GM21737 (cell line): ENCODE measurements at regions not wholly inside any gene's neighbourhood (a gene's known extent, or its start where the extent isn't known, plus 50 kb on each side); places are given as distances from the start of the nearest gene placed in this dataset.
"Not testable (repeated sequence)": the region's sequence is repeated elsewhere in the genome, so short reads cannot be mapped to it uniquely, and the experiment has no call there.

ENCODE experiments used
- ATAC-seq: cut with Tn5 transposase; IDR thresholded peaks from one replicate; pipeline ENCODE4 v1.9.1; 2021; ENCODE audit warnings: mild to moderate bottlenecking, moderate library complexity; ENCODE audit not compliant: unreplicated experiment

- no peak for ATAC-seq
Observed at GRCh38 chr4:159632031-159632430, 529.2 kb downstream of the RAPGEF2 start.

DNA sequence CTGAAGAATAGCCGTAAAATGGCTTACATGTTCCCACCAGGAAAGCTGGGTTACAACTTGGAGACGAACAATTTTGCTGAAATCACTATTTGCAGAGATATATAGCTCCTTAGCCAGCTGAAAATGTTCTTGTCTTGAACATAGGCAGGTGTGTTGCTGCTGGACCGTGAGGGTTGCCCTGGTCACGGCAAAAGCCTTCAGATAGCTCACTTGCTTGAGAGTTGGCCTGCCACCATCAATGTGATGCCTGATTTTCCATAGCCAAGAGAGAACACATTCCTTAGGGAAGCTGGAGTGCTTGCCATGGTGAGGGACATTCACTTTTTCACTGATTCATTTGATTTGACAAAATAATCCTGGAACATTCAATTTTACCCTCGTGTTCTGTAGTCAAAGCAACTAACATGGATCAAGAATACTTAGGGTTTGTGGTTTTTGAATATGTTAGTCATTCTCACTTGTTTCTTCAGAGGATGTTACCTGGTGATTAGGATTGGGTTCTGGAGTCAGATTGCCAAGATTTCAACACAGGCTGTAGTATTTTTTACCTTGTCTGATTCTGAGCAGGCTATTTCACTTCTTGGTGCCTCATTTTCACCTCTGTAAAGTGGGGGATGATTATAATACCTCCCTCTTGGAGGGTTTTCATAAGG lies 536.9 kb downstream of the RAPGEF2 start:
- ATAC-seq: no peak

DNA sequence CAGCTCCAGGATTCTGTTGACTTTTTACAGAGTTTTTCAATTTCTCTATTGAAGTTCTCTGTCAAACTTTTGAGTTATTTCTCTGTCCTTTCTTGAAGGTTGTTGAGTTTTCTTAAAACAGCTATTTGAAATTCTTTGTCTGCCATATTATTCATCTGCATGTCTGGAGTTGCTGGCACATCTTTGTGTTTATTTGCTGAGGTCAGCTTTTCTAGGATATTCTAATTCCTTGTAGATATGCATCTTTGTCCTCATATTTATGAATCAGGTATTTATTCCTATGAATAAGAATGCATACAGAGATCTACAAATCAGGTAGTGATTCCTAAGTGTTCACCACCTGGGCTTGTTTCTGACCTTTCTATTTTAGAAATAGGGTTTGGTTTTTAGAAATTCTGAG lies 546.4 kb downstream of the RAPGEF2 start:
- ATAC-seq: no peak

DNA sequence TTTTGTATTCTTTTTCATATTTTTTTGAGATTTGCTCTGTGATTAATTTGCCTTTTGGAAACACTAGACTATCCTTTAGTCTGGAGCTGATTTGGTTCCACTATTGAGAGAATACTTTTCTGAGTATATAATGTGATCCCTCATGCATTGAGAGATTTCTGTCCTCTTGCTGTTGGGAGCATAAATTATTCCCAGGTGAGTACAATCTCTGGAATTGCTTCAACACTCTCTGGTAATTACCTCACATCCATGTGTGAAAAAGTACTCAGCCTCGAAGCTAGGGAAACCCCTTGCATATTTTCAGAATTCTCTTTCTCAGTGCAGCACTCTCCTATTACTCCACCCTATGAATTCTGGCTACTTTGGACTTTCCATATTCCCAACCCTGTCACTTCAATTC lies 550.0 kb downstream of the RAPGEF2 start:
- ATAC-seq: no peak

- ATAC-seq: no peak
Observed at GRCh38 chr4:159655547-159655946, 552.7 kb downstream of the RAPGEF2 start.

- ATAC-seq: no peak
Observed at GRCh38 chr4:159669094-159669493, 566.2 kb downstream of the RAPGEF2 start.

- no peak for ATAC-seq
Observed at GRCh38 chr4:159673221-159673620, 570.3 kb downstream of the RAPGEF2 start.

DNA sequence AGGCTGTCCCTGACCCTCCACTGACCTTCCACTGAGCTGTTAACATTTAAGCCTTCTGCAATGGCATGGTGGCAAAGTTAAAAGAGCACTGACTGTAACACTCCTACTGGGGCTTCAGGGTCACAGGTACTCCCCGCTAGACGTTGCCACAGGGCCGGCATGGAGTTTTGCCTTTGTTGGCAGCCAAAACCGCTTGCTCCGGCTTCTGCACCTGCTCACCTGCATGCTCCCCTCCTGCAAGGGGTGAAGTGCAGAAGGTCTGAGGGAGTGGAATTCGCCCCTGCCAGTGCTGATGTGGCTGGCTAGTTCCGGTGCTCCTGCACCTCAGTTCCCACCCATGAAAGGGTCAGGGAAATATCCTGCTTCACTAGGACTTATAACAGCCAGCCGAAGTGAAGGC lies 571.4 kb downstream of the RAPGEF2 start:
- no peak for ATAC-seq

DNA sequence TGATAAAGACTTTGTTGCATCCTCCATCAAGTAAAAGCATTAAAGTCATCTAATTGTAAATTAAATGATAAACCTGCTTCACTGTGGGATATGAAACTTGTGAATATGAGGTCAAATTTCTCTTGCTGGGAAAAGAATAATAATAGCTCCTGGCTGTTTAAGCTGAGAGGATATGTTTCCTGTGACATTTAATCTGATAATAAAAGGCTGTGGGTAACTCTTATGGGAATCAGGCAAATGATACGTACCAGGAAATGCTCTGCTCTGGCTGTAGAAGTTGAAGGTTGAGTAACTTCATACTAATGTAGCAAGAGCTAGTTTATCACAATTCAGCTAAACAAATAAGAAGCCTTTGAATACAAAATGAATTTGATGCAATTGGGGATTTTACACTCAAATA lies 574.6 kb downstream of the RAPGEF2 start:
- ATAC-seq: no peak

- no peak for ATAC-seq
Observed at GRCh38 chr4:159682996-159683395, 580.1 kb downstream of the RAPGEF2 start.

GRCh38 chr4:159684061-159684460 lies 581.2 kb downstream of the RAPGEF2 start:
- ATAC-seq: no peak

DNA sequence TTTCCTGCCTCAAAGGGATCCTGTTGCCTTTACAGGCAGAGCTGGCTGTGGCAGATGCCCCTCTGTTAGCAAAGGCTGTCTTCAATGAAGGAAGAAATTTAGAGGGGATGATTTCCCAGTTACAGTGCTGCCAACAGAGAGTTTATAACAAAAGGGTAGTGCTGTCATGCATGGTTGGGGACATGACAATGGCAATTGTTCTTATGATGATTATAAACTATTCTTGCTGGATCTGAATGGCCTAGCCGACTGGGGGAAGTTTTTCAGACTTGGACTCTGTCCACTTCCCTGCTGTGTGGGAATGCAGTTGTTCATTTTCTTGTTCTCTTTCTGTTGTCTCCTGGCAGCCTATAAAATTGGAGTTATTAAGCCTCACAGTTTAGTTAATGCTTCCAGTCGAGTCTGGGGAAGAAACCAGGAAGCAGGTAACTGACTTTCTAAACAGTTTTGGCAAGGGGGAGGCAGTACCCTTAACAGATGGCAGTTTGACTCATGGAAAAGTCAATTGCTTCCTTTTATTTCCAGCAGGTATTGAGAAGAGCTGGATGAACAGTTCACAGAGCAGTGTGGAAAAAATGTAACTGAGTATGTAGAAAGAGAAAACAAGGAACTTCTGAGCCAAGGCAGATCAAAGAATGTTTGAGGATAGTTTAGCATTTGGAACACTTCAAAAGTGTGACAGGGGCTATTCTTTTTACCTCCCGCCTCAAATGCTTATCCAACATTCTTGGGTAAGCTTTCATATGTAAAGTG lies 582.6 kb downstream of the RAPGEF2 start:
- ATAC-seq: no peak

DNA sequence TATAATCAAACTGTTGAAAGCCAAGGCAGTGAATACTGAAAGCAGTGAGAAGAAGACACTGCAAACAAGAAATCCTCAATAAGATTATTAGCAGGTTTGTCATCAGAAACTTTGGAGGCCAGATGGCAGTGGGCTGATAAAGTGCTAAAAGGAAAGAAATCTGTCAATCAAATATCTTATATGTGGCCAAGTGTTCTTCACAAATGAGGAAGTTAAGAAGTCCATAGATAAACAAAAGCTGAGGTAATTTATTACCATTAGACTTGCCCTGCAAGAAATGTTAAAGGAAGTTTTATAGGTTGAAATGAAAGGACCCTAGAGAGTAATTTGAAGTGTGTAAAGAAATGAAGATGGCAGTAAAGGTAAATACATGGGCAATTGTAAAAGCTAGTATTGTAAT lies 586.6 kb downstream of the RAPGEF2 start:
- ATAC-seq: no peak

- ATAC-seq: no peak
Observed at GRCh38 chr4:159697322-159698283, 594.7 kb downstream of the RAPGEF2 start.

- no peak for ATAC-seq
Observed at GRCh38 chr4:159698336-159698735, 595.5 kb downstream of the RAPGEF2 start.

DNA sequence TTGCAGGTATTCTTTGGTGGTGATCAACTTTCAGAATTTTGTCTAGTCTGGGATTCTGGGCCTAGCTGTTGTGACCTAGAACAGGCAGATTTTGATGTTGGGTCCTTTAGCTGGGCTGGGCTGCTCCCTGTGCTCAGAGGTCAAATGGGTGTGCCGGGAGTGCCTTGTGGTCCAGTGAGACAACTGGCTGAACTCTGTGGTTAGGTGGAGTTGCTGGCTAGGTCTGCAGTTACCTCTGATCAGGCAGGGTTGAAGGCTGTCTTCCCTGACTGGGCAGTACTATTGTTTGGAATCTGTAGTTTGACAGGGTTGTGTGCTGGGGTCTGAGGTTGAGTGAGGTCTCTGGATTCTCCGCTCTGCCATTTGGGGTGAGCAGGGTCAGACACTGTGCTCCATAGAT lies 599.3 kb downstream of the RAPGEF2 start:
- no peak for ATAC-seq

DNA sequence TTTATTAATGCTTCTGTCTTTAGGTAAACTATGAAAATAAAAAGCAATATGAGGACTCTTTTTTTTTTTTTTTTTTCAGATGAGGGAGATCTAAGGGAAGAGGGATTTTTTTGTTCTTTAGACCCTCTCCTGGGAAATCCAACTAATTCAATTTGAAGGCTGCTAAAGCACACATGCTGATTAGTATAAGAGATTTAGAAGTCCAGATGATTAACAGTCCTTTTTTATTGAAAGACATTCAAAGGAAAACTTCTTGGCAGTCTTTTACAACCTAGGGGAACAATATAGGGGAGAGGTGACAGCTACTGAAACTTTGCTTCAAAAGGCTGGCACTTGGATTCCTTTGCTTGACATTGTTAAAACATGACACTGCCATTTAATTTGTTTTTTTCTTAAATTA lies 602.5 kb downstream of the RAPGEF2 start:
- ATAC-seq: no peak

GRCh38 chr4:159706704-159707103 lies 603.8 kb downstream of the RAPGEF2 start:
- ATAC-seq: no peak

GRCh38 chr4:159715180-159715579 lies 612.3 kb downstream of the RAPGEF2 start:
- not testable (repeated sequence) for ATAC-seq

GRCh38 chr4:159719531-159719930 lies 616.7 kb downstream of the RAPGEF2 start:
- no peak for ATAC-seq

DNA sequence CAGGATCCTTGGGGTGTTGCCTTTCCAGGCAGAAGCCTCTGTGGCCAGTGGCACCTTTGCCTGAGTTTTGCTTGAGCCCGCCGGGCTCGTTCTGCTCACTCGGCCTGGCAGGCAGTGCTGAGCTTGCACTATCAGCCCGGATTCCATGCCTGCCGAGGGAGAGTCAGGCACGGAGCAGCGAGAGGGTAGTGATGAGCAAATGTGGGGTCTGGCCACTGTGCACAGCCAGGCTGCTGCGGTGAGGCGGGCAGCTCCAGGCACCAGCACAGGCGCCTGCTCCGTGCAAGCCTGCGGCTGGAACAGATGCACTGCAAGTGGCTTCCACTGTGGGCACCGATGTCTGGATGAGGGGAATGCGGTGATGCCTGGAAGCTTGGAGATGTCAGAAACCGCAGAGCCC lies 619.2 kb downstream of the RAPGEF2 start:
- ATAC-seq: no peak
